GM18511 (cell line): ENCODE measurements at regions not wholly inside any gene's neighbourhood (a gene's known extent, or its start where the extent isn't known, plus 50 kb on each side); places are given as distances from the start of the nearest gene placed in this dataset.
A peak's percentile ranks its signal among the peaks of the same experiment; 100 is the strongest.
"Not testable (repeated sequence)": the region's sequence is repeated elsewhere in the genome, so short reads cannot be mapped to it uniquely, and the experiment has no call there.

Source experiments
- ATAC-seq: cut with Tn5 transposase; IDR thresholded peaks from one replicate; pipeline ENCODE4 v1.9.1; 2021; ENCODE audit warnings: mild to moderate bottlenecking, moderate library complexity; ENCODE audit not compliant: unreplicated experiment

GRCh38 chr4:190118519-190118918, 54.2 kb downstream of the DBET start:
- not testable (repeated sequence) for ATAC-seq

GRCh38 chr4:190119474-190119873, 54.1 kb upstream of the DUX4 start:
- not testable (repeated sequence) for ATAC-seq

- ATAC-seq: peak; percentile 76
Observed at GRCh38 chr4:190120111-190120514, 53.5 kb upstream of the DUX4 start.

GRCh38 chr4:190120537-190121001, 53.0 kb upstream of the DUX4 start:
- not testable (repeated sequence) for ATAC-seq

- ATAC-seq: not testable (repeated sequence)
Observed at GRCh38 chr4:190121076-190121671, 52.4 kb upstream of the DUX4 start.

- ATAC-seq: no peak
Observed at GRCh38 chr4:190121759-190122158, 51.8 kb upstream of the DUX4 start.

GRCh38 chr4:190122161-190123142, 51.1 kb upstream of the DUX4 start:
- ATAC-seq: not testable (repeated sequence)
